ENCODE measurements at regions not wholly inside any gene's neighbourhood (a gene's known extent, or its start where the extent isn't known, plus 50 kb on each side); places are given as distances from the start of the nearest gene placed in this dataset.

- TF ChIP-seq FOXM1 (IDR thresholded peaks at IDR 0.05; ENCODE audit: borderline replicate concordance): no peak
- no peak for TF ChIP-seq FOXK2 (IDR thresholded peaks at IDR 0.05)
Measured at GRCh38 chr4:158099686-158100085, 73.1 kb downstream of the GASK1B start.
